NCI-H2171 treated with DMSO at 0.1 percent for 48 hours (cell line): ENCODE measurements at regions not wholly inside any gene's neighbourhood (a gene's known extent, or its start where the extent isn't known, plus 50 kb on each side); places are given as distances from the start of the nearest gene placed in this dataset.

ENCODE experiments used
- DNase-seq: peaks from one replicate; lab custom pipeline; 2025; lab: John Stamatoyannopoulos, UW

GRCh38 chr13:50645092-50645491, 198.4 kb downstream of the DLEU7 start:
- DNase-seq, result no peak

GRCh38 chr13:50646070-50646469, 197.4 kb downstream of the DLEU7 start:
- no peak for DNase-seq

- no peak for DNase-seq
Observed at GRCh38 chr13:50649211-50649610, 194.3 kb downstream of the DLEU7 start.

- DNase-seq, result no peak
Observed at GRCh38 chr13:50650592-50651504, 192.6 kb downstream of the DLEU7 start.

DNA sequence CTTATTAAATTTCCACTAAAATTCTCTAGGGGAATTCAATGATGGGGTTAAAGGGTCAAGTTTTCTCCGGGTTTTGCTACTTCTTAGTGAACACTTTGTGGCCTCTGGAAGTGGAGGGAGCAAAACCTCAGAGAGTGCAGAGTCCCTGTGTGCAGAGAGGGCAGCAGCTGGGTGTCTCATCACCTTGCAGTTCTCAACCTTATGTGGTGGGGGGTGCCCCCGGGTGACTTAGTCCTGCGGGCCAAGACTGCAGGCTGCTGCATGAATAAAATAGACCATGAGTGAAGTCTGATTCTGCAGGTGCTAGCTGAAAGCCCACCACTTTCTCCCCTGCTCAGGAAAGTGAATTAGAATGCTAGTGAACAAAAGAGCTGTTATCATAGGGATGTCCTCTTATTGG, 191.6 kb downstream of the DLEU7 start:
- no peak for DNase-seq

DNA sequence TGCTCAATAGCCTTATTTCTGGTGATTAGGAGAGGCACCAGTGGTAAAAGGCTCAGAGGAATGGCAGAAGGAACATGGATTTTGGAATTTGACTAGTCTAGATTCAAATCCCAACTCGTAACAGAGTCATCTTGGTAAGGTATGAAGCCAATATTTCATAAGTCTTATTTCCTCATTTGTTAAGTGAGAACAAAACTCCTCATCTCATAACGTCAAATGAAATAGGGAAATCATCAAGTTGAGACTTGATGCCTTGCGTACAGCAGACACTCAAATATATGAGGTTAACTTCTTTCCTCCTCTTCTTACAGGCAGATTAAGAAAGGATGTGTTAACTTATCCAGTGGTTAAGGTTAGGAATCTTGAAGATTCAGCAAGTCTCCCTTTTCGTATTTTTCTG, 189.2 kb downstream of the DLEU7 start:
- no peak for DNase-seq

- DNase-seq, result peak; percentile 30
Observed at GRCh38 chr13:50661881-50662280, 181.6 kb downstream of the DLEU7 start.

GRCh38 chr13:50664951-50665350, 178.5 kb downstream of the DLEU7 start:
- DNase-seq, result no peak

- DNase-seq, result no peak
Observed at GRCh38 chr13:50668049-50668448, 175.4 kb downstream of the DLEU7 start.

- peak; percentile 92 for DNase-seq
Observed at GRCh38 chr13:50668691-50669271, 174.7 kb downstream of the DLEU7 start.

- DNase-seq, result no peak
Observed at GRCh38 chr13:50670272-50670671, 173.2 kb downstream of the DLEU7 start.

DNA sequence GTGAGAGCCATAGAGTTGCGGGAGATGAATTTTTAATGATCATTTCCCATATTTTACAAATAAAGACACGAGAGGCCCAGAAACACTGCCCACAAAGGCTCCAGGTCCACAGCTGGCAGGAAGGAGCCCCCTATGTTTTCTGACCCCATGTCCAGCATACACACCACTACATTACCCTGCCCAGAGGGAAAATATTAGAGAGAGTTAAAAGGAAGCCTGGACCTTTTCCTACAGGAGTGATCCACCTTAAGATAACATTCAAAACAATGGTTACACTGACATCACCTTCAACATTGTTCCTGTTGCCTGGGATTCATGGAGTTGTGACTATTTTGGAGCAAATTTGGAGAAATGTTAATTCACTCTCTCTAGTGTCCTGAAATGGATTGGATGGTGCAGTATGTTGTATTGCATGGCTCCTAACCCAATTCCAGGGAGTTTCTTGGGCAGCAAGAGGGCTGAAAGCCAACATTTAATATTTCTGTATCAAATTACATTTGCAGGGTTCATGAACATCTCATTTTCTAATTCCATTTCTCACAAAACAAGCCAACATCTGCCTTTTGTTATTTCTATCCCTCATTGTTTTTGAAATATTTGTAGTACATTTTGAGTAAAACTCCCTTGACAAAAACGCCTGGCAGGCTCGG, 172.5 kb downstream of the DLEU7 start:
- peak; percentile 13 for DNase-seq

GRCh38 chr13:50671497-50671850, 172.0 kb downstream of the DLEU7 start:
- DNase-seq, result no peak

- DNase-seq, result no peak
Observed at GRCh38 chr13:50672025-50672424, 171.5 kb downstream of the DLEU7 start.

- no peak for DNase-seq
Observed at GRCh38 chr13:50675651-50676050, 167.8 kb downstream of the DLEU7 start.

- DNase-seq, result no peak
Observed at GRCh38 chr13:50676602-50677001, 166.9 kb downstream of the DLEU7 start.

- no peak for DNase-seq
Observed at GRCh38 chr13:50677258-50677657, 166.2 kb downstream of the DLEU7 start.

- DNase-seq, result no peak
Observed at GRCh38 chr13:50677687-50678463, 165.6 kb downstream of the DLEU7 start.

DNA sequence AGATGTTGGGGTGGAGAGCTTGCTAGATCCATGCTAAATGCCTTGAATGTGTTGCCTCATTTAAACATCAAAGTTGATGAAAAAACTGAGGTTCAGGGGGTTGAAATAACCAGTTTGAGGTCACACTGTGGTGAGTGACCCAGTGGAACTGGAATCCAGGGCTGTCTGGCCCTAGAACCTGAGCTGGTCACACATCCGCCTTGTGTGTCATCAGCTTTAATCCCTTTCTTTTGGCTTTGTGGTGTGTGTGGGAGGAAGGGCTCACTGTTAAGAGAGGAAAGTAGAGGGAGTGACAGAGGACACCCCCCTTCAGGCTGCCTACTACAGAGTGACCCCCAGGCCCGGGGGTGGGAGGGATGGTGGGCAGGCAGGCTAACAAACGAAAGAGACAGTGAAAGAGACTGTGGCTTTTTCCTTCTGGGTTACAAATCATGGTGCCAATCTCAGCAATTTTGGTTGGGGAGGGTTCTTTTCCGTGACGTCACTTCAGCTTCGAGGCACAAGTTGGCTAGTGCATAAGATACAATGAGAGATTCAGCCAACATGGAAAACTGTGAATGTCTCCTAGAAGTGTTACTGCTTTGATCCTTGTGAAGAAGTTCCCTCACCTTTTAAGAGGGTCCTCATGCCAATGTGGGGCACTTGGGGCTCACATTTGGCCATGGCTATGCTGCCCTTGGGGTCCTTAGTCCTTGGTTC, 164.9 kb downstream of the DLEU7 start:
- no peak for DNase-seq

- no peak for DNase-seq
Observed at GRCh38 chr13:50679321-50679720, 164.2 kb downstream of the DLEU7 start.

DNA sequence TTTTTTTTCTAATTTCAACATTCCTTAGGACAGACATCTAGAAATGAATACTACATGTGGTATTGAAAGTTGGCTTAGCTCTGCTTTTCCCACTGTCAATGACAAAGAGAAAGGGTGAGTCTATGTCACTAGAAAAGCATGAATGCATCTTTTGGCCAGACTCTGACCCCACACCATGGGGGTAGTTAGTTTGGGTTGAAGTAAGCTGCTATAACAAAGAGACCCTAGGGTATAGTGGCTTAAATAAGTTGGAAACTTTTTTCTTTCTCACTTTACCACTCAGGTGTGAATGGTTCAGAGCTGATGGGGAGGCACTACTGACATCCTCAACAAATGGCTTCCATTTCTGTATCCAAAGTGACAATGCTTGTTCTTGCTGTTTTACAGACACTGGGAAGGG, 161.5 kb downstream of the DLEU7 start:
- no peak for DNase-seq

- no peak for DNase-seq
Observed at GRCh38 chr13:50682966-50683365, 160.5 kb downstream of the DLEU7 start.
